ENCODE measurements at regions not wholly inside any gene's neighbourhood (a gene's known extent, or its start where the extent isn't known, plus 50 kb on each side); places are given as distances from the start of the nearest gene placed in this dataset.
A peak's percentile ranks its signal among the peaks of the same experiment; 100 is the strongest.
"Not testable (repeated sequence)": the region's sequence is repeated elsewhere in the genome, so short reads cannot be mapped to it uniquely, and the experiment has no call there.

DNA sequence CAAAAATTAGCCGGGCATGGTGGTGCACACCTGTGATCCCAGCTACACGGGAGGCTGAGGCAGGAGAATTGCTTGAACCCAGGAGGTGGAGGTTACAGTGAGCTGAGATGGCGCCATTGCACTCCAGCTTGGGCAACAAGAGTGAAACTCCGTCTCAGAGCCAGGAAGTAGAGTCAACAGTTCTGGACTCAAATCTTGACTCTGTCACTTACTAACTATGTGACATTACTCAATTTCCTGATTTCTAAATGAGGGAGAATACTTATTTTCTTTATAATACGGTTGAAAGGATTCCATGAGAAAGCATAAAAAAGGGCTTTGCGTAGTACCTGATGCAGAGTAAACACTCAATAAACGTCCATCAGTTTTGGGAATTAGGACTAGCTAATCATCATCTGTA is 350.7 kb downstream of the SHQ1 start:
- not testable (repeated sequence) for H3K27me3 ChIP-seq, H3K9me3 ChIP-seq, H3K4me3 ChIP-seq, H3K4me1 ChIP-seq, H3K36me3 ChIP-seq, DNase-seq
- ATAC-seq (ENCODE audit: low FRiP score in 2 of 2) = peak in 1 of 2 donors; percentile 45
- peak overlapping the region in 2 of 4 donors; percentile 18 to 40 for H3K27ac ChIP-seq
- WGBS, 2 donors = 64 to 82% methylated on average over 7 of the region's 7 CpGs
- peak in 1 of 2 donors; percentile 17 for TF ChIP-seq POLR2AphosphoS5 (IDR thresholded peaks at IDR 0.05)

DNA sequence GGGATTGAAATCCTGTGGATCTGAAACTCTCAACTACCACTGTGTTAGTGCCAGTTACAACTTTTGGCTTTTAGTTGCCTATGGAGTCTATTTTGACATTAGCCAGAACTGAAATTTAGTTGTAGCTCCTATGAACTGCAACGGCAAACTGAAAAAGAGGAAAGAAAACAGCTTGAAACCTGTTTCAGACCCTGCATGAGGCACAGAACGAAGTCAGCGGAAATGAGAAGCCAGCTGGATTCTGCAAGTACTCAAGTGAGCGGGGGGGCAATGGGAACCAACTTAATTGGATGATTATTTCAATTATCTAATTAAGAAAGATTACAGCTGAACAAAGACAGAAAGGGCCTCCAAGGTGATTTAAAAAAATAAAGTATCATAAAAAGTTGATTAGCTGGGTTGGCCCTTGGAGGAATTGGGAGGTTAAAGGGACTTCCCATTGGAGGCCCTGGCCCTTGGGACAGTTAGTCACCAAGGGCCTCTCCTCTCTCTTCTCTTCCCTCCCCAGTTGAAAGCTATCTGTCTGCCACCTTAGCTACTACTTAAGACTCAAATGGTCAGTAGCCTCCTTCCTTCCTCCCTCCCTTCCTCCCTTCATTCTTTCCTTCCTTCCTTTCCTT is 352.1 kb downstream of the SHQ1 start:
- TF ChIP-seq POLR2A (IDR thresholded peaks at IDR 0.05) (no peak), EP300 (IDR thresholded peaks at IDR 0.05) (no peak), POLR2AphosphoS5 (IDR thresholded peaks at IDR 0.05) (no peak)
- TF ChIP-seq, protein P1, sequence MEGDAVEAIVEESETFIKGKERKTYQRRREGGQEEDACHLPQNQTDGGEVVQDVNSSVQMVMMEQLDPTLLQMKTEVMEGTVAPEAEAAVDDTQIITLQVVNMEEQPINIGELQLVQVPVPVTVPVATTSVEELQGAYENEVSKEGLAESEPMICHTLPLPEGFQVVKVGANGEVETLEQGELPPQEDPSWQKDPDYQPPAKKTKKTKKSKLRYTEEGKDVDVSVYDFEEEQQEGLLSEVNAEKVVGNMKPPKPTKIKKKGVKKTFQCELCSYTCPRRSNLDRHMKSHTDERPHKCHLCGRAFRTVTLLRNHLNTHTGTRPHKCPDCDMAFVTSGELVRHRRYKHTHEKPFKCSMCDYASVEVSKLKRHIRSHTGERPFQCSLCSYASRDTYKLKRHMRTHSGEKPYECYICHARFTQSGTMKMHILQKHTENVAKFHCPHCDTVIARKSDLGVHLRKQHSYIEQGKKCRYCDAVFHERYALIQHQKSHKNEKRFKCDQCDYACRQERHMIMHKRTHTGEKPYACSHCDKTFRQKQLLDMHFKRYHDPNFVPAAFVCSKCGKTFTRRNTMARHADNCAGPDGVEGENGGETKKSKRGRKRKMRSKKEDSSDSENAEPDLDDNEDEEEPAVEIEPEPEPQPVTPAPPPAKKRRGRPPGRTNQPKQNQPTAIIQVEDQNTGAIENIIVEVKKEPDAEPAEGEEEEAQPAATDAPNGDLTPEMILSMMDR (IDR thresholded peaks at IDR 0.05) = no peak
- Histone ChIP-seq H3K36me3 (no peaks in the 10 kb centered on the region), H3K9me3 (no peaks in the 10 kb centered on the region), H3K27me3 (no peaks in the 10 kb centered on the region), H3K4me3 (no peak overlapping the region), H3K27ac (no peak overlapping the region), H3K4me1 (no peaks in the 10 kb centered on the region)
- 40 to 59% methylated on average over 4 of the region's 4 CpGs for WGBS, 2 donors
- DNase-seq (no peak), ATAC-seq (ENCODE audit: low FRiP score in 2 of 2) (no peak)

DNA sequence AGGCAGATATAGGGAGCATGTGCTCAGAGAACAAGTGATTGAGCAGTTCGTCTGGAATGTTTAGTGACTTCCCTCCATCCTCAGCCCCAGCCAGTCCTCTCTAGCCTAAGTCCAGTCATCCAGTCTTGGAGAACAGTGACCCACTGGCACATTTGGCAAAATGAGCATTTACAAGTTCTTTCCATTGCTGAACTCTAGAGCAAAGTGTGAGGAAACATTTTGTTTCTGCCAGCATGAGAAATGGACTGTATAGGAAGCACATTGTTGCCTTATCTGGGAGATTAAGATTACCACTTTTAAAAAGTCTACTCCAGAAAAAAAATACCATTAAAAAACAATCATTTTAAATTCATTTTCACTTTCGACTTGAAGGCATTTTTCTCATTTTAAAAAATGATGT is 353.6 kb downstream of the SHQ1 start:
- H3K4me3 ChIP-seq = no peak overlapping the region
- no peak overlapping the region for H3K27ac ChIP-seq
- H3K36me3 ChIP-seq = no peaks in the 10 kb centered on the region
- DNase-seq = no peak
- no peak for ATAC-seq (ENCODE audit: low FRiP score in 2 of 2)
- no peaks in the 10 kb centered on the region for H3K27me3 ChIP-seq
- peaks cover 0 to 4% (median 0%) of the 10 kb centered on the region in 4 donors for H3K4me1 ChIP-seq
- TF ChIP-seq POLR2AphosphoS5 (IDR thresholded peaks at IDR 0.05) = no peak
- no peak for TF ChIP-seq EP300 (IDR thresholded peaks at IDR 0.05)
- TF ChIP-seq, protein P1 (IDR thresholded peaks at IDR 0.05) = no peak
- TF ChIP-seq POLR2A (IDR thresholded peaks at IDR 0.05) = no peak
- no peaks in the 10 kb centered on the region for H3K9me3 ChIP-seq
- 45 to 72% methylated on average over 2 of the region's 2 CpGs for WGBS, 2 donors

DNA sequence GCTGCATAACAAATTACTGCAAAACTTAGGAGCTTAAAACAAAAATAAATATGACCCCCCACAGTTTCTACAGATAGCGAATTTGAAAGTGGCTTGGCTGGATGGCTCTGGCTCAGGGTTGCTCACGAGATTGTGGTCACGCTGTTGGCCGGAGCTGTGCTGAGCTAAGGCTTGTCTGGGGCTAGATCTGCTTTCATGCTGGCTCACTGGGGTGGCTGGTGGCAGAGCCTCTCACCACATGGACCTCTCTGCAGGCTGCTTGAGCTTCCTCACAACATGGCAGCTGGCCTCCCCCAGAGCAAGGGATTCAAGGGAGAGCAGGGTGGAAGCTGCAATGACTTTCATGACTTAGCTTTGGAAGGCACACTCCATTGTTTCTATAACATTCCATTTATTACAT is 354.1 kb downstream of the SHQ1 start:
- 87 to 98% methylated on average over 4 of the region's 4 CpGs for WGBS, 2 donors
- DNase-seq (no peak), ATAC-seq (ENCODE audit: low FRiP score in 2 of 2) (no peak)
- TF ChIP-seq EP300 (IDR thresholded peaks at IDR 0.05) (no peak), POLR2A (IDR thresholded peaks at IDR 0.05) (no peak), POLR2AphosphoS5 (IDR thresholded peaks at IDR 0.05) (no peak)
- TF ChIP-seq, protein P1 (IDR thresholded peaks at IDR 0.05) = no peak
- Histone ChIP-seq H3K36me3 (no peaks in the 10 kb centered on the region), H3K4me1 (peaks cover 0 to 4% (median 0%) of the 10 kb centered on the region in 4 donors), H3K27ac (no peak overlapping the region), H3K9me3 (no peaks in the 10 kb centered on the region), H3K27me3 (no peaks in the 10 kb centered on the region), H3K4me3 (no peak overlapping the region)

DNA sequence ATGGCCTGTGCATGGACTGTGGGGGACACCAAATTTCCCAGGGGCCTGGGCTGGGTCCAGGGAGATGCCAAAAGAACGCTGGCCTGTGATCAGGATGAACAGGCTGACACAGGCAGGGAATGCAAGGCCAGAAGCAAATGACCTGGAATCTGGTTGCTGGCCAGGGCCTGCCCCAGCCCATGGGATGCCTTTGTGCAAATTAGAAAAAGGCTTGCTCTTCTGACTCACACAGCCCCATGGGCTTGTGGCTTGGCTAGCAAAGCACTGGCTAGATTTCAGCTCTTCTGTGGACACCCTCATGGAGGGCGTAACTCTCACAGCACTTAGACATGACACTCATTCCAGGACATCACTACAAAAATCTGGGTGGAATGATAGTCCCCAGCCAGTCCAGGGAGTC is 356.0 kb downstream of the SHQ1 start:
- H3K36me3 ChIP-seq = no peaks in the 10 kb centered on the region
- no peak overlapping the region for H3K4me3 ChIP-seq
- peaks cover 7 to 14% (median 8%) of the 10 kb centered on the region in 4 donors for H3K4me1 ChIP-seq
- ATAC-seq (ENCODE audit: low FRiP score in 2 of 2) (peak in 1 of 2 donors; percentile 92), DNase-seq (no peak)
- no peaks in the 10 kb centered on the region for H3K27me3 ChIP-seq
- TF ChIP-seq EP300 (IDR thresholded peaks at IDR 0.05) (no peak), POLR2A (IDR thresholded peaks at IDR 0.05) (no peak), POLR2AphosphoS5 (IDR thresholded peaks at IDR 0.05) (no peak)
- TF ChIP-seq, protein P1 (IDR thresholded peaks at IDR 0.05) = no peak
- no peaks in the 10 kb centered on the region for H3K9me3 ChIP-seq
- 84 to 100% methylated on average over 2 of the region's 2 CpGs for WGBS, 2 donors
- H3K27ac ChIP-seq = no peak overlapping the region
